WERI-Rb-1 (cell line): ENCODE measurements at regions not wholly inside any gene's neighbourhood (a gene's known extent, or its start where the extent isn't known, plus 50 kb on each side); places are given as distances from the start of the nearest gene placed in this dataset.
A peak's percentile ranks its signal among the peaks of the same experiment; 100 is the strongest.

Experiments used
- DNase-seq: peaks from one replicate; pipeline ENCODE4 v3.0.0-alpha.2; 2020
- H3K27ac ChIP-seq: fragments of 250-450 bp; sonication (Bioruptor Pico); 2 replicates; pipeline ENCODE4 v1.5.1; 2020; ENCODE audit warnings: mild to moderate bottlenecking, moderate library complexity
- H3K27me3 ChIP-seq: fragments of 250-450 bp; sonication (Bioruptor Pico); 2 replicates; pipeline ENCODE4 v1.5.1; 2021; ENCODE audit warnings: mild to moderate bottlenecking, low read depth, moderate library complexity; ENCODE audit not compliant: insufficient read depth, severe bottlenecking
- H3K36me3 ChIP-seq: fragments of 250-450 bp; sonication (Bioruptor Pico); 2 replicates; pipeline ENCODE4 v1.5.1; 2020; ENCODE audit warnings: mild to moderate bottlenecking, moderate library complexity
- H3K4me3 ChIP-seq: 2 replicates; pipeline ENCODE4 v1.5.1; 2011; ENCODE audit warnings: low read depth, mild to moderate bottlenecking, control low read depth, low read length
- H3K9me3 ChIP-seq: fragments of 250-450 bp; sonication (Bioruptor Pico); 2 replicates; pipeline ENCODE4 v1.5.1; 2021; ENCODE audit warnings: mild to moderate bottlenecking, moderate library complexity; ENCODE audit not compliant: severe bottlenecking
- CTCF ChIP-seq: IDR thresholded peaks from 2 replicates; pipeline ENCODE4 v1.5.1; 2011; ENCODE audit warnings: low read depth, mild to moderate bottlenecking, control low read depth, inconsistent platforms, low read length

- no peak for TF ChIP-seq CTCF
- no peaks in the 10 kb centered on the region for H3K27me3 ChIP-seq
- H3K27ac ChIP-seq, result no peak overlapping the region
- DNase-seq, result no peak
- no peaks in the 10 kb centered on the region for H3K36me3 ChIP-seq
- no peaks in the 10 kb centered on the region for H3K9me3 ChIP-seq
- H3K4me3 ChIP-seq, result no peak overlapping the region
These were observed 146.0 kb downstream of the BBOX1 start for GRCh38 chr11:27186580-27186979.

GRCh38 chr11:27184458-27185312 is 144.1 kb downstream of the BBOX1 start:
- TF ChIP-seq CTCF, result no peak
- Histone ChIP-seq H3K36me3 (no peaks in the 10 kb centered on the region), H3K4me3 (no peak overlapping the region), H3K9me3 (no peaks in the 10 kb centered on the region), H3K27me3 (no peaks in the 10 kb centered on the region), H3K27ac (no peak overlapping the region)
- DNase-seq, result no peak

GRCh38 chr11:27183672-27184457 is 143.2 kb downstream of the BBOX1 start:
- Histone ChIP-seq H3K27me3 (no peaks in the 10 kb centered on the region), H3K9me3 (no peaks in the 10 kb centered on the region), H3K27ac (no peak overlapping the region), H3K36me3 (no peaks in the 10 kb centered on the region), H3K4me3 (no peak overlapping the region)
- peak; percentile 35; the same call in 1 of the 2 replicates for TF ChIP-seq CTCF
- DNase-seq, result peak; percentile 43

GRCh38 chr11:27179334-27179733 is 138.7 kb downstream of the BBOX1 start:
- no peak for TF ChIP-seq CTCF
- Histone ChIP-seq H3K9me3 (no peaks in the 10 kb centered on the region), H3K4me3 (no peak overlapping the region), H3K27me3 (no peaks in the 10 kb centered on the region), H3K36me3 (no peaks in the 10 kb centered on the region), H3K27ac (no peak overlapping the region)
- DNase-seq, result no peak

GRCh38 chr11:27178859-27179258 is 138.2 kb downstream of the BBOX1 start:
- Histone ChIP-seq H3K9me3 (no peaks in the 10 kb centered on the region), H3K36me3 (no peaks in the 10 kb centered on the region), H3K27me3 (no peaks in the 10 kb centered on the region), H3K4me3 (no peak overlapping the region), H3K27ac (no peak overlapping the region)
- DNase-seq, result no peak
- TF ChIP-seq CTCF, result no peak
